ENCODE measurements at regions not wholly inside any gene's neighbourhood (a gene's known extent, or its start where the extent isn't known, plus 50 kb on each side); places are given as distances from the start of the nearest gene placed in this dataset.

DNA sequence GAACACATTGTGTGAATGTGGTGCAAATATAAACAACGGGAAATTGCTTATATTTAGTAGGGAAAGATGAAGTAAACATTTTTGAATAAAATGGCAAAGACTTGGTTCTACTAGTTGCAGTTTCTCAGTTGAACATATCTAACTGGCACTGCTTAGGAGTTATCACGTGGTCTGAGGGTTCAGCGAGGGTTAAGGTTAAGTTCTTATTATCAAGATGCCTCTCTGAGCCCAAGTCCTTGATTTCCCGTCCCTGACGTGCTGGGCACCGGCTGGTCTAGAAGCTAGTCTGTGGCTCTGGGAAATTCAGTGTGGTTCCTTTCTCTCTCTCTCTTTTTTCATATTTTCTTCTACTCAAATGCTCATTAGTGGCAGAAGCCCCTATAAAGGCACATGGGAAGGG lies 81.6 kb upstream of the PITX1 start:
- intact Hi-C loops (cut with DNase I), result no loop called here
- DNase-seq, result no peak
- Histone ChIP-seq H3K4me1 (no peaks in the 10 kb centered on the region), H3K9me3 (no peaks in the 10 kb centered on the region), H3K27ac (no peak overlapping the region), H3K4me3 (no peak overlapping the region), H3K36me3 (no peaks in the 10 kb centered on the region), H3K27me3 (no peaks in the 10 kb centered on the region)
- 66% methylated on average over 6 of the region's 6 CpGs for WGBS (ENCODE audit: insufficient coverage, low coverage, low lambda C conversion rate, missing lambda C conversion rate)
- no peak for TF ChIP-seq POLR2A (IDR thresholded peaks at IDR 0.05)
- TF ChIP-seq, protein P1, sequence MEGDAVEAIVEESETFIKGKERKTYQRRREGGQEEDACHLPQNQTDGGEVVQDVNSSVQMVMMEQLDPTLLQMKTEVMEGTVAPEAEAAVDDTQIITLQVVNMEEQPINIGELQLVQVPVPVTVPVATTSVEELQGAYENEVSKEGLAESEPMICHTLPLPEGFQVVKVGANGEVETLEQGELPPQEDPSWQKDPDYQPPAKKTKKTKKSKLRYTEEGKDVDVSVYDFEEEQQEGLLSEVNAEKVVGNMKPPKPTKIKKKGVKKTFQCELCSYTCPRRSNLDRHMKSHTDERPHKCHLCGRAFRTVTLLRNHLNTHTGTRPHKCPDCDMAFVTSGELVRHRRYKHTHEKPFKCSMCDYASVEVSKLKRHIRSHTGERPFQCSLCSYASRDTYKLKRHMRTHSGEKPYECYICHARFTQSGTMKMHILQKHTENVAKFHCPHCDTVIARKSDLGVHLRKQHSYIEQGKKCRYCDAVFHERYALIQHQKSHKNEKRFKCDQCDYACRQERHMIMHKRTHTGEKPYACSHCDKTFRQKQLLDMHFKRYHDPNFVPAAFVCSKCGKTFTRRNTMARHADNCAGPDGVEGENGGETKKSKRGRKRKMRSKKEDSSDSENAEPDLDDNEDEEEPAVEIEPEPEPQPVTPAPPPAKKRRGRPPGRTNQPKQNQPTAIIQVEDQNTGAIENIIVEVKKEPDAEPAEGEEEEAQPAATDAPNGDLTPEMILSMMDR (IDR thresholded peaks at IDR 0.05), result no peak
- ATAC-seq, result no peak

DNA sequence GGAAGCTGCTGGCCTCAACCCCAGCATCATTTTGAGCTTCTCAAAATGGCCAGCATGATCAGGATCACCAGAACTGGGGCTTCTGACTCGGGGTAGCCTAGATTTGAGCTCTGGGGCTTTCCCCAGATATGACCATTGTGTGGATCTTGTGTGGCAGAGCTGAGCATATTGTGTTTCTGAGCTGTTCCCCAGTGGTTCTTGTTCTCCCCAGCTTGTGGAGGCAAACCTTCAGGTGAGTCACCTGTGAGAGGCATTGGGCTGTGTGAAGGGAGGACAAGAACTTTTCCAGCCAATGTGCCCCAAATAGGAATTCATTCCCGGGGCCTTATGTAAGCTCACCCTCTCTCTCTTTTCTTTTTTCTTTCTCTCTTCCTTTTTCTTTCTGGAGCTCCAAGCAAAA lies 80.7 kb upstream of the PITX1 start:
- intact Hi-C loops (cut with DNase I), result no loop called here
- Histone ChIP-seq H3K4me1 (no peaks in the 10 kb centered on the region), H3K27ac (no peak overlapping the region), H3K4me3 (no peak overlapping the region), H3K36me3 (no peaks in the 10 kb centered on the region), H3K9me3 (no peaks in the 10 kb centered on the region), H3K27me3 (no peaks in the 10 kb centered on the region)
- DNase-seq, result no peak
- TF ChIP-seq POLR2A (IDR thresholded peaks at IDR 0.05), result no peak
- TF ChIP-seq, protein P1 (IDR thresholded peaks at IDR 0.05), result no peak
- no peak for ATAC-seq
- WGBS (ENCODE audit: insufficient coverage, low coverage, low lambda C conversion rate, missing lambda C conversion rate), result 100% methylated on average over 1 of the region's 2 CpGs

DNA sequence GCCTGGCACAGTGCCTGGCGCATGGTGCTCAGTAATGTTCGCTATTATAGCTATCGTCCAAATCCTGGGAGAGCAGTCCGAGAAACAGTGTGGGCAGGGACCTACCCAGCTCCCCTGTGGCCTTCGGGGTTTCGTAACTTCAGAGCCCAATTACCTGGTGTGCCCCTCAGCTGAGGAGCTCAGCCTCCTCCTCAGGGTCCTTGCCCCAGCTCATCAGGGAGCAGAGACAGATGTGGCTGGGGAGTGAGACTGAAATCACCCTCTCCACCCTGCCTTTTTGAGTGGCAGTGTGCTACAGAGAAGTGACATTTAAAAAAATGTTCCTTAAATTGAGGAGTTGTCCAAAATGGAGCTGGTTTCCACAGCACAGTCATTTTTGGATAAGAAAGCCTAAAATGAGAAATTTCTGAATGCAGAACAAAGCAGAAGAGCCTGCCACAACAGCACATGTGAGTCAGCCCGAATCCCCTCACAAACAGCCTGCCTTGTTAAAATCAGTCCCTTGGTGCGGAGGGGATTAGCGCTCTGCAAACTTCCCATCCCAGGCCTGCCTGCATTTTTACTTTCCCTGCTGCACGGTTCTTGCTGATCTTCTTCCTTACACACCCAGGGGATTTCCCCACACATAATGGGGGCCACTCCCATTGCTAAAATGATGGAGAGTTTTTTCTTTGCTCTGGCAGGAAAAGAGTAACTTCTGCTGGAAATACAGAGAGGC lies 78.1 kb upstream of the PITX1 start:
- Histone ChIP-seq H3K4me3 (no peak overlapping the region), H3K9me3 (no peaks in the 10 kb centered on the region), H3K27me3 (no peaks in the 10 kb centered on the region), H3K4me1 (no peaks in the 10 kb centered on the region), H3K36me3 (no peaks in the 10 kb centered on the region), H3K27ac (no peak overlapping the region)
- no peak for ATAC-seq
- WGBS (ENCODE audit: insufficient coverage, low coverage, low lambda C conversion rate, missing lambda C conversion rate), result 55% methylated on average over 5 of the region's 10 CpGs
- no peak for TF ChIP-seq POLR2A (IDR thresholded peaks at IDR 0.05)
- TF ChIP-seq, protein P1 (IDR thresholded peaks at IDR 0.05), result no peak
- no peak for DNase-seq
- intact Hi-C loops (cut with DNase I), result no loop called here

DNA sequence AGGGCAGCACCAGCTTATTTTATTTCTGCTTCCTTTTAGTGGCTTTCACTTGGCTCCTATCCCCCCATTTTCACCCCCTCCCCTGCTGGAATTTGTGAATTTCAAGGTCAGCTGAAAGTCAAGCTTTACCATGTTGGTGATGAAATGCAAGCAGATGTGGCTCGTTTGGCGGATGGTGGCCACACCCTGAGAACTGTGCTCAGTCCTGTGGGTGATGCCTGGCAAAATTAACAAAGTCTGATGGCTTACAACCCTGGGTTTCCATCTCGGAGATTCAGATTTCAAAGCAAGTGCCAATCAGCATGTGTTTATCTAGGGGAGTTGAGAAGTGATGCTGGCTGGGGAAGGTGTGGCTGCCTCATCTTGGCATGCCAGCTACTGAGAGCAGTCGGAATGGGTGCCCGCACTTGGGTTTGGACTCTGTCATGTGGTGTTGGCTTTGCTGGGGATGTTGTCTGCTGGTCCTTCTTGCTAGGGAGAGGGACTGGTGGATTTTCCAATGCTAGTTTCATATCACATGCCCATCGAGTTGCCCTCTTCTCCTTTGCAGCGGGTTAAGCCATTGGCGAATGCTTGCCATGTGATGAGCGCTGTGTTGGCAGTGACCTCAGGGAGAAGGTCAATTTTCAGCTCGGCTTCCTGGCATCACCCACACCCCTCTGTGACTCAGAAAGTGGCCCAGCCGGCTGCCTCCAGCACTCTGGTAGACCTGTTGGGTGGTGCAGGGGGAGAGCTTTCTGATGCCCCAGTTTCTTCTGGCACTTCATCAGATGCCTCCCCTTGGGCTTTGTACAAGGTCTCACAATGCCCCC lies 77.0 kb upstream of the PITX1 start:
- ATAC-seq (no peak), DNase-seq (no peak)
- no peak overlapping the region for H3K27ac ChIP-seq
- 64% methylated on average over 6 of the region's 11 CpGs for WGBS (ENCODE audit: insufficient coverage, low coverage, low lambda C conversion rate, missing lambda C conversion rate)
- H3K4me1 ChIP-seq, result no peaks in the 10 kb centered on the region
- H3K27me3 ChIP-seq, result no peaks in the 10 kb centered on the region
- intact Hi-C loops (cut with DNase I), result no loop called here
- TF ChIP-seq, protein P1 (IDR thresholded peaks at IDR 0.05), result no peak
- TF ChIP-seq POLR2A (IDR thresholded peaks at IDR 0.05), result no peak
- H3K36me3 ChIP-seq, result no peaks in the 10 kb centered on the region
- no peak overlapping the region for H3K4me3 ChIP-seq
- no peaks in the 10 kb centered on the region for H3K9me3 ChIP-seq

Data from right lobe of liver (tissue), 6 donors.